Renal cortex interstitium (tissue), 11 donors: ENCODE measurements at regions not wholly inside any gene's neighbourhood (a gene's known extent, or its start where the extent isn't known, plus 50 kb on each side); places are given as distances from the start of the nearest gene placed in this dataset.
"Not testable (repeated sequence)": the region's sequence is repeated elsewhere in the genome, so short reads cannot be mapped to it uniquely, and the experiment has no call there.

Experiments used
- DNase-seq, 11 donors: peaks; one replicate each; pipeline ENCODE4 v3.0.0-alpha.2; 2013; ENCODE audit warnings: low read depth in 9 of 11, low spot score in 4 of 11; ENCODE audit errors: extremely low read depth in 1 of 11

- DNase-seq, result no peak
Measured at GRCh38 chr3:90095811-90096210, 988.4 kb downstream of the EPHA3 start.

GRCh38 chr3:90099493-90099892 lies 992.1 kb downstream of the EPHA3 start:
- DNase-seq, result no peak

GRCh38 chr3:90102146-90102545 lies 994.7 kb downstream of the EPHA3 start:
- no peak for DNase-seq

- DNase-seq, result no peak
Measured at GRCh38 chr3:90121326-90121725, 1013.9 kb downstream of the EPHA3 start.

DNA sequence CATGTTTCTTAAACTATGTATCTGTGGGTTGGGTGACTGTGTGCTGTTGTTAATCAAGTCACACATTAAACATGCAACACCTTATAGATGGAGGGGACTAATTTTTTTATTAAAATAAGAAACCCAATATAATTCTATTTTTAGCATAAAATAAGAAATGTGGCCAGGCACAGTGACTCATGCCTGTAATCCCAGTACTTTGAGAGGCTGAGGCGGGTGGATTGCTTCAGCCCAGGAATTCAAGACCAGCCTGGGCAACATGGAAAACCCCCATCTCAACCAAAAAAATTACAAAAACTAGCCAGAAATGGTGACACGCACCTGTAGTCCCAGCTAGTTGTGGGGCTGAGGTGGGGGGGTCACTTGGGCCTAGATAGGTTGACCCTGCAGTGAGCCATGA lies 1021.0 kb downstream of the EPHA3 start:
- DNase-seq, result no peak

- DNase-seq, result no peak
Measured at GRCh38 chr3:90129730-90130129, 1022.3 kb downstream of the EPHA3 start.

GRCh38 chr3:90132197-90132596 lies 1024.8 kb downstream of the EPHA3 start:
- no peak for DNase-seq

DNA sequence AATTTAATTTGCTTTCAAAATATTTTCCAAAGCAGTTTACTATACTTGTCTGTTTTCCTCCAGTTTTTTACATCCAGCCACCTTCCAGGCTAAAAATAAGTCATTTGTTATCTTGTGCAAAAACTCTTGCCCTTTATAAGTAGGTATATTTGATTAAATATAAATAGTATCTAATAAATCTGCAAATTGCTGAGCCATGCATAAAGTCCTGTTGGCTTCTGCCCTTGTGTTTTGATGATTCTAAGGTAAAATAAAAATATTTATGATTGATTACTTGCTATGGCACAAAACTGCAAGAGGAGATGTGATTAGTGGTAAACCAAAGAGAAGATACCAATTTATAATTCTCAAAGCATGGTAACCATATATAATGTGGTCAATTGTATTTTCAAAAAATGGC lies 1026.7 kb downstream of the EPHA3 start:
- no peak for DNase-seq

DNA sequence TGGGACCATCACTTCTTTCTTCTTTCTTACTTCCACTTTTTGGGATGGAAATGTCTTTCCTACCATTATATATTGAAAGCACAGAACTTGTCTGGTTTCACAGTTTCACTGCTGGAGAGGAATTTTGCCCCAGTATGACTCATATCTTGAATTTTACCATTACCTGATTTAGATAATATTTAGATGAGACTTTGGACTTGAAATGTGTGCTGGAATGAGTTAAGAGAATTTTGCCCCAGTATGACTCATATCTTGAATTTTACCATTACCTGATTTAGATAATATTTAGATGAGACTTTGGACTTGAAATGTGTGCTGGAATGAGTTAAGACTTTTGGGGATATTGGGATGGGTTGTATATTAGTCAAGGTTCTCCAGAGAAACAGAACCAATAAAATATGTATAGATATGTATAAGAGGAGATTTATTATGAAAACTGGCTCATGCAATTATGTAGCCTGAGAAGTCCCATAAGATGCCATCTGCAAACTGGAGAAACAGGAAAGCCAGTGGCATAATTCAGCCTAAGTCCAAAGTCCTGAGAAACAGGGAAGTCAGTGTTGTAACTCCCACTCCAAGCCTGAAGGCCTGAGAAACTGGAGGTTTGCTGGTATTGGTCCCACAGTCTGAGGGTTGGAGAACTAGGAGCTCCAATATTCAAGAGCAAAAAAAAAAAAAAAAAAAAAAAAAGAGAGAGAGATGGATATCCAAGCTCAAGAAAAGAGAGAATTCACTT lies 1029.2 kb downstream of the EPHA3 start:
- no peak for DNase-seq

DNA sequence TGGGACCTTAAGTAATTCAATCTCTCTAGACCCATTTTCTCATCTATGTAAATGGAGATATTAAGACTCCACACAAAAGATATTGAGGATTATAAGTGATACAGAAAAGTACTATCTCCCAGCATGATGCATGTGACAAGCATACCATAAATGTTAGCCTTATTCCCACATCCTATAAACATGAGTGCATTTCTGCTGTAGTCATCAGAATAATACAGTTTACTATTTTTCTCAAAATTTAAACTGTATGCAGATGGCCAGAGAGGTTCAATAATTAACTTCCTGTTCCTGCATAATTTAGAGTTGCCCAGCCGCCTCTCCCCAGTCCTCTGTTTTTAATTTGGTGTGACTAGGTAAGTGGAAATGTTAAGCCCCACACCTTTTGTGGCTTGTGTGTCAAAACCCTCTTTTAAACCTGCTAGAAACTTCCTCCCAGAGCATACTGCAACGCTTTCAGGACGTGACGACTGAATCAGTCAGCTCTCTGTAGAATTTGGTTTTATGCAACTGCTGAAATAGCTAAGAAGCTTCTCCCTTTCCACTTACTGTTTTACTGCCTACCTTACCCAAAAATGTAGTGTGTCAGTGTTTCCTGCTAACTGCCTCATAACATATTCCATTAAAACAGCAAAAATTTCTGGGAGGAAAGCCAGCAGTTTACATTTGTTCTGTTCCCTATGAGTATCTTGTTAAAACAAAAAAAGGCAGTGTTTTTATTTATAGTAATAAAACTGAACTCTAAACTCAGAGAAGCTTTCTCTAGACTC lies 1037.9 kb downstream of the EPHA3 start:
- DNase-seq, result no peak

DNA sequence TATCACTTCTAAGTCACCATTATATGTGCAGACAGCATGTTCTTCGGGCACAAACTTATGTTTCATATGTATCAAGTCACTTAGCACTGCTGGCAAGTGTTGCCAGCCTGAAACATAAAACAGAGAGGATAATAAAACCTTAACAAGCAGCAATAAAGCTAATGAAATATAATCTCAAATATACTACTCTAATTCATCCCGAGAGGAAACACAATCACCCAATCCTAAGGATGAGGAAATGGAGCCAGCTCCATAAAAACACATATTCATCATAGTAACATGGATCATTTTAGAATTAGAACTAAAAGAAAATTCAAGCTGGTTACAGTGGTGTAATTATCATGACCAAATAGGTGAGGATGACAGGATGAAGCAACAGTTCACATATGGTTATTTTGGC lies 1072.7 kb downstream of the EPHA3 start:
- DNase-seq, result no peak

DNA sequence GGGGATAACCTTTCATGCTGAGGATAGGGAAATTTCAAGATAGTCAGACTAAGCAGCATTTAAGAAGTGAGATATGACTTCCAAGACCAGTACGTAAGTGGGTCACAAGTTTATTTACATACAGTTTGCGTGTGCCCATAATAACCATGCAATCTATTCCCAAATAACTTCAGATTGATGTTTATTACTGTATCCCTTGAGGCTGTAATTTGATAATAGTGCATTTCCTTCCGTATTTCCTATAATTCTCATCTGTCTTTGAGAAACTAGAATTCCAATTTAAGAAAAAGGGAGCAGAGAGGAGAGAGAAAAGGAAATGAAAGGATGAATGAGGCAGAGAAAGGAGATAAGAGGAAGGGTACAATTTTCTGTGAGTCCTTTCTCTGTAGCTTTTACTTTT lies 1073.1 kb downstream of the EPHA3 start:
- no peak for DNase-seq

GRCh38 chr3:90182291-90182976 lies 1075.0 kb downstream of the EPHA3 start:
- peak in 4 of 11 donors; percentile 7 to 17 (median 13) for DNase-seq

DNA sequence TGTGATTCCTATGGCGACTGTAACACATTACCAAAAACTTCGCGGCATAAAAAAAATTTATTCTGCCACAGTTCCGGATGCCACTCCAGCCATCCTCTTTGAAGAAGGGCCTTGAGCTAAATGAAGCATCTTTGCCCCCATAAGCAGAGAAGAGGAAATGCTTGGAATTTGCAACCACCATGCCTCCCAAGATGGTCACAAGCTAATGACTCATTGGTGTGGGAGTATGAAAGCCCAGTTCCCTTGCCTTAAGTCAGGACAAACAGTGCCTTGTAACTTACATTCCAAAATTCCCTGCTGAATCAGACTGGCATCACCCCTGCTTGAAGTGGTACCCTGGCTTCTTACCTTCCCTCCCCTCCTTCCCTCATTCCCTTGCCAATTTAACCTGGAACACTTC lies 1077.4 kb downstream of the EPHA3 start:
- DNase-seq, result no peak

DNA sequence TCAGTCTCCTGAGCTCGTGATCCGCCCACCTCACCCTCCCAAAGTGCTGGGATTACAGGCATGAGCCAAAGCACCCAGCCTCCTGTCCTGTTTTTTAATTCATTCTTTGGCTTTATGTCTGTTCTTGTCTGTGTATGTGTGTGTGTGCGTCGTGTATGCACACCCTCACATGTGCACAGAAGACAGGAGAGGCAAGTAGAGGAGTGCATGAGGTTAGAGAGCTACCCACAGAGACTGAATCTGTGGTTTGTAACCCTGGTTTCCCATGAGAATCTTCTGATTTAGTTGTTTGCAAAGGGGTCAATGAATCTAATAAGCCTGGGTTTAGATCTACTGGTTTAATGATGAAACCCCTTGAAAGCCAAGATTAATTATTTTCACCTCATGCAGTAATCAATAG lies 1090.0 kb downstream of the EPHA3 start:
- DNase-seq, result not testable (repeated sequence)

DNA sequence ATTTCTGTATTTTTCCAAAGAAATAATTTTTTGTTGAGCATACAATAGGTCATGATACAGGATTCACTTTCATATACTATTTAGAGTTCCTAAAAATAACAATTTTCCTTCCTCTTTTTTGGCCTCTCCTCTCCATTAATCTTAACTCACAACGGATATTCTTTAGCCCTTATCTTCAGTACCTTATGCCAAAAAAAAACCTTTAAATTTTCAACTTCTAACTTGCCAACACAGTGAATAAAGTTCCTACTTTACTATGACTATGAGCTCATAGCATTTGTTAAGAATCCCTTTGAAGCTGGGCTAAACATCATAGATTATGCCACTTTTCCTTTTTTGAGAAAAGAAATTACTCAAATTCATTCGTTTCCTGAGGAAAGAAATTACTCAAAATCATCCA lies 1095.5 kb downstream of the EPHA3 start:
- not testable (repeated sequence) for DNase-seq

DNA sequence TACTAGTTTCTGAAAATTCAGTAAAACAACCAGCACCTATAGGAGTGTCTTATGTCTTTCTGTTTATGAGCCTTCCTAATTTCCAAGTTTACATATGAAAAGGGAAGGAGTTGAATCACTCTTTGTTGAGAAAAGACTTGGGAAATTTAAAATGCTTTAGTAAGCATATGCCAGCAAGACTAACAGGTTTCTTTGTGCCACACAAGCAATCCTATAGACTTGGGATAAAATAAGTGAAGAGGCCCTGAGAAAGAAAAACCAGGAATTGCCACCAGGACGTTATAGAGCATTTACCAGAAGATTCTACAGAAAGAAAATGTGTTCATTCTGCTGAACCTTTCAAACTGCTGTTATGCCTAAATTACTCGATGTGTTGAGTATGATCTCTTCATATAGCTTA lies 1099.1 kb downstream of the EPHA3 start:
- not testable (repeated sequence) for DNase-seq

- not testable (repeated sequence) for DNase-seq
Measured at GRCh38 chr3:90207353-90208097, 1100.1 kb downstream of the EPHA3 start.

DNA sequence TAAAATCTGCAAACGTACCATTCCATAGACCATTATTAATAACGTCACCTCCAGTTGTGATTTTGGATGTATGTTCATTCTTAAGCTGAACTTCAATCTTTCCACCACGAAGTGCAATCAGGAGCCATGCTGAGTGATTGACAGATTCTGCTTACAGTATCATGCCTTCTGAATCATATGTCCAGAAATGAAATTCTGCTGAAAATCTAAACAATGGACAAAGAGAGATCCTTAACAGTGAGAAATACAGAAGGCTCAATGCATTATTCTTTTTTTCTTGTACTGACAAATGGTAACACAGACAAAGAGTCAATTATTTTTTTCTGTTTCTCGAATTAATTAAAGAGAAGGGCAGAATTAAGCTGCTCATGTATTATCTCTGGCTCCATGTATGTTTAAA lies 1114.5 kb downstream of the EPHA3 start:
- DNase-seq, result no peak
